NT2/D1 (cell line): ENCODE measurements at regions not wholly inside any gene's neighbourhood (a gene's known extent, or its start where the extent isn't known, plus 50 kb on each side); places are given as distances from the start of the nearest gene placed in this dataset.

Experiments used
- DNase-seq: peaks from one replicate; pipeline ENCODE4 v3.0.0-alpha.2; 2011; ENCODE audit warnings: low read depth, low spot score
- H3K27me3 ChIP-seq: 2 replicates; pipeline ENCODE4 v1.6.0; 2011; ENCODE audit warnings: mild to moderate bottlenecking; ENCODE audit not compliant: insufficient read length, insufficient read depth
- H3K36me3 ChIP-seq: 2 replicates; pipeline ENCODE4 v1.6.1; 2011; ENCODE audit warnings: mild to moderate bottlenecking, low read length, mixed read lengths; ENCODE audit not compliant: insufficient read depth, insufficient read length
- H3K4me1 ChIP-seq: 2 replicates; pipeline ENCODE4 v1.5.1; 2011; ENCODE audit not compliant: insufficient read depth, insufficient read length
- H3K4me3 ChIP-seq: 2 replicates; pipeline ENCODE4 v1.5.1; 2011; ENCODE audit warnings: low read depth; ENCODE audit not compliant: insufficient read length
- H3K9ac ChIP-seq: 2 replicates; pipeline ENCODE4 v1.6.0; 2011; ENCODE audit warnings: low read depth; ENCODE audit not compliant: insufficient read length
- H3K9me3 ChIP-seq: 2 replicates; pipeline ENCODE4 v1.5.1; 2011; ENCODE audit warnings: mild to moderate bottlenecking, low read length; ENCODE audit not compliant: insufficient read depth
- SUZ12 ChIP-seq: IDR thresholded peaks from 2 replicates; pipeline ENCODE4 v1.6.1; 2011; ENCODE audit not compliant: insufficient read length, insufficient read depth; ENCODE audit errors: extremely low read depth
- YY1 ChIP-seq: IDR thresholded peaks from 2 replicates; pipeline ENCODE4 v1.6.1; 2011; ENCODE audit not compliant: insufficient read length, insufficient read depth
- ZNF274 ChIP-seq: IDR thresholded peaks from 2 replicates; pipeline ENCODE4 v1.6.1; 2011; ENCODE audit warnings: mild to moderate bottlenecking, low read depth, low read length

DNA sequence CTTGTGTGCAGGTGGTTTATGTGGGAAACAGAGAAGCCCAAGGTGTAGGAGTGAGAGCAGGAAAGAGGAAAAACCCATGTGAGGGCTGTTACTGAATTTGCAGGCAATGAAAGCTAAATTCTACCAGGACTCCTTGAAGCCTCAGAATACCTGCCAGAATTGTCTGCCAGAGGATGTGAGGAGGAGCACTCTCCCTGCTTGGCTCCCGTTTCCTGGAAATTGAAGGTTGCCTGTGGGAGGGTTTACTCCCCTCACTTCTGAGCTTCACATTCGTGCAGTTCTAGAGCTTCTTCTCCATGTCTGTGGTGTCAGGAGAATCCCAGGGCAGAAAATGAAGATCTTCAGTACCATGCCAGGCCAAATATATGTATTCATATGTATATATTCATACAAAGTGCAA, 220.8 kb upstream of the ZP4 start:
- H3K4me1 ChIP-seq = no peaks in the 10 kb centered on the region
- no peaks in the 10 kb centered on the region for H3K36me3 ChIP-seq
- H3K4me3 ChIP-seq = no peak overlapping the region
- no peak for DNase-seq
- H3K27me3 ChIP-seq = no peaks in the 10 kb centered on the region
- no peaks in the 10 kb centered on the region for H3K9me3 ChIP-seq
- H3K9ac ChIP-seq = no peak overlapping the region
- no peak for TF ChIP-seq ZNF274

- H3K9me3 ChIP-seq = no peaks in the 10 kb centered on the region
- no peak overlapping the region for H3K4me3 ChIP-seq
- no peaks in the 10 kb centered on the region for H3K36me3 ChIP-seq
- no peak for DNase-seq
- H3K9ac ChIP-seq = no peak overlapping the region
- H3K4me1 ChIP-seq = no peaks in the 10 kb centered on the region
- TF ChIP-seq YY1 (no peak), ZNF274 (no peak), SUZ12 (no peak)
- no peaks in the 10 kb centered on the region for H3K27me3 ChIP-seq
Observed at GRCh38 chr1:238111081-238111480, 220.4 kb upstream of the ZP4 start.

DNA sequence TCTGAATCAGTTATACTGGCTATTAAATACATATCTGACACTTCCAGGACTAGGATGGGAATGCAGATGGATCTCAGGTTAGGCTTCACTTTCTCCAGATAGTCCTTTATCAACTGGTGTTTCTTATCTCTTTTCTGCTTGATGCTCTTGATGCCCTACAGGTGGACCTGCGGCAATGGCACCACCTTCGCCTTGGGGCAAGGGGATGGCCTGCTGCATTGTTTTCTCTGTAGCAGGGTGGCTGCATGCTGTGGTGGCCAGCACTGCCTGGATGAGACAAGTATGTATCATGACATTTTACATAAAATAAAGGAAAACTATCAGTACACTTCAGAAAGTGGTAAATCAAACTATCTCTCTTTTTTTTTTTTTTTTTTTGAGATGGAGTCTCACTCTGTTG, 217.7 kb upstream of the ZP4 start:
- Histone ChIP-seq H3K9ac (no peak overlapping the region), H3K36me3 (no peaks in the 10 kb centered on the region), H3K4me3 (no peak overlapping the region), H3K27me3 (no peaks in the 10 kb centered on the region), H3K9me3 (no peaks in the 10 kb centered on the region), H3K4me1 (no peaks in the 10 kb centered on the region)
- DNase-seq = no peak
- TF ChIP-seq ZNF274 (no peak), SUZ12 (no peak), YY1 (no peak)

GRCh38 chr1:238107322-238107721, 216.6 kb upstream of the ZP4 start:
- TF ChIP-seq YY1 (no peak), ZNF274 (no peak), SUZ12 (no peak)
- no peaks in the 10 kb centered on the region for H3K27me3 ChIP-seq
- H3K4me1 ChIP-seq = no peaks in the 10 kb centered on the region
- no peak overlapping the region for H3K9ac ChIP-seq
- no peak for DNase-seq
- H3K4me3 ChIP-seq = no peak overlapping the region
- no peaks in the 10 kb centered on the region for H3K9me3 ChIP-seq
- no peaks in the 10 kb centered on the region for H3K36me3 ChIP-seq

DNA sequence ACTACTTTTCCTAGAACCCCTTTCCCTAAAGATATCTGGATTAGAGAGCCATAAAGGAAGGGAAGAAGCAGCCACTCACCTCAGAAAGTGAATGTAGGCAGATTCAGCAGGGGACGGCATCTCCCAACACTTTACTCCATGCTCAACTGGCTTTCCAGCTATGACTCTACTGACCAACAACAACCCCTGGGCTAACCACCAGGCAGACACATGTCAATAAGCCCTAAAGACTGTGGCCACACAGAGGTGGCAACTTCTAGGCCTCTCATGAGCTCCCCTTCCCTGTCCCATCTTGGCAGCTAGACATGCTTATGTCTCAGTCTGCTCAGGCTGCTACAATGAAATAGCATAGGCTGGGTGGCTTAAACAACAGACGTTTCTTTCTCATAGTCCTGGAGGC, 214.0 kb upstream of the ZP4 start:
- TF ChIP-seq YY1 (no peak), ZNF274 (no peak), SUZ12 (no peak)
- no peaks in the 10 kb centered on the region for H3K36me3 ChIP-seq
- no peak overlapping the region for H3K4me3 ChIP-seq
- no peaks in the 10 kb centered on the region for H3K27me3 ChIP-seq
- H3K4me1 ChIP-seq = no peaks in the 10 kb centered on the region
- no peaks in the 10 kb centered on the region for H3K9me3 ChIP-seq
- DNase-seq = no peak
- no peak overlapping the region for H3K9ac ChIP-seq

GRCh38 chr1:238101923-238102322, 211.2 kb upstream of the ZP4 start:
- H3K9ac ChIP-seq = no peak overlapping the region
- H3K9me3 ChIP-seq = no peaks in the 10 kb centered on the region
- H3K36me3 ChIP-seq = no peaks in the 10 kb centered on the region
- no peaks in the 10 kb centered on the region for H3K27me3 ChIP-seq
- H3K4me1 ChIP-seq = no peaks in the 10 kb centered on the region
- no peak for DNase-seq
- TF ChIP-seq SUZ12 (no peak), YY1 (no peak), ZNF274 (no peak)
- H3K4me3 ChIP-seq = no peak overlapping the region

DNA sequence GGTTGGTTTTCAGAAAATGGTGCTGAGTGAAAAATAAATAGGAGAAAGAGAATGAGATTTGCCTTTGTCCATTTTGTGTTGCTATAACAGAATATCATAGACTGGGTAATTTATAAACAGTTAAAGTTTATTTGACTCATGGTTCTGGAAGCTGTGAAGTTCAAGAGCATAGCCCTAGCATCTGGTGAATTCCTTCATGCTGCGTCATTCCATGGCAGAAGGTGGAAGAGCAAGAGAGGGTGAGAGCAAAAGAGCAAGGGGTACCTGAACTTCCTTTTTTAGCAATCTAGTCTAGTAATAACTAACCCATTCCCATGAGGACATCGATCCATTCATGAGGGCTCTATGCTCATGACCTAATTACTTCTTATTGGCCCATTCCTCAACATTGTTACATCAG, 209.1 kb upstream of the ZP4 start:
- Histone ChIP-seq H3K27me3 (no peaks in the 10 kb centered on the region), H3K4me1 (no peaks in the 10 kb centered on the region), H3K9me3 (no peaks in the 10 kb centered on the region), H3K36me3 (no peaks in the 10 kb centered on the region), H3K4me3 (no peak overlapping the region), H3K9ac (no peak overlapping the region)
- no peak for TF ChIP-seq YY1
- no peak for DNase-seq

DNA sequence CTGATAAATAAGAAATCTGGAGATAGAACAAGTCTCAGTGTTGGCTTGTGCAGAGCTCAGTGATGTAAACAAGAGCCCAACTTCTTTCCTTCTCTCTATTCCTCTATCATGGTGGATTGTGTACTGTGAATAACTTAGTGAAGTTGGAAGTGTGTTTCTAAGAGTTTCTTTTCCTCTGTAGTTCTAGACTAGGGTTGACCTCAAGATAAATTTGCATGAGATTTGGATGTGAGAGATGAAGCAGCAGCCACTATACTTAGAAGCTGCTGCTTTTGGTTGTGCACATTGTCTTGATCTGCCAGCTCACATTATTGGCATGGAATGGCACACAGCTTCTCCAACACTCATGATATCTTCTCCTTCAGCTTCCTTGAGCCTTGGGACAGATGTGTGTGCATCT, 198.9 kb upstream of the ZP4 start:
- DNase-seq = no peak
- TF ChIP-seq ZNF274 (no peak), YY1 (no peak), SUZ12 (no peak)
- no peak overlapping the region for H3K4me3 ChIP-seq
- H3K27me3 ChIP-seq = no peaks in the 10 kb centered on the region
- no peak overlapping the region for H3K9ac ChIP-seq
- no peaks in the 10 kb centered on the region for H3K4me1 ChIP-seq
- no peaks in the 10 kb centered on the region for H3K36me3 ChIP-seq
- H3K9me3 ChIP-seq = no peaks in the 10 kb centered on the region
